SHP77 treated with DMSO at 0.1 percent for 48 hours (cell line): ENCODE measurements at regions not wholly inside any gene's neighbourhood (a gene's known extent, or its start where the extent isn't known, plus 50 kb on each side); places are given as distances from the start of the nearest gene placed in this dataset.
"Not testable (repeated sequence)": the region's sequence is repeated elsewhere in the genome, so short reads cannot be mapped to it uniquely, and the experiment has no call there.

Source experiments
- DNase-seq: peaks from one replicate; lab custom pipeline; 2025; lab: John Stamatoyannopoulos, UW

- no peak for DNase-seq
Observed at GRCh38 chr5:159785656-159786055, 130.6 kb upstream of the ADRA1B start.

GRCh38 chr5:159786201-159786600 is 130.1 kb upstream of the ADRA1B start:
- DNase-seq, result no peak

- DNase-seq, result no peak
Observed at GRCh38 chr5:159786901-159787691, 129.2 kb upstream of the ADRA1B start.

- DNase-seq, result no peak
Observed at GRCh38 chr5:159787837-159788236, 128.4 kb upstream of the ADRA1B start.

GRCh38 chr5:159788835-159789331 is 127.4 kb upstream of the ADRA1B start:
- DNase-seq, result no peak

- DNase-seq, result no peak
Observed at GRCh38 chr5:159792180-159792579, 124.1 kb upstream of the ADRA1B start.

GRCh38 chr5:159797261-159797970 is 118.9 kb upstream of the ADRA1B start:
- DNase-seq, result no peak

GRCh38 chr5:159799701-159800100 is 116.6 kb upstream of the ADRA1B start:
- no peak for DNase-seq

- no peak for DNase-seq
Observed at GRCh38 chr5:159800131-159800840, 116.0 kb upstream of the ADRA1B start.

- no peak for DNase-seq
Observed at GRCh38 chr5:159801303-159801702, 115.0 kb upstream of the ADRA1B start.

- no peak for DNase-seq
Observed at GRCh38 chr5:159802661-159803060, 113.6 kb upstream of the ADRA1B start.

GRCh38 chr5:159804121-159804520 is 112.2 kb upstream of the ADRA1B start:
- no peak for DNase-seq

GRCh38 chr5:159805021-159805420 is 111.3 kb upstream of the ADRA1B start:
- no peak for DNase-seq

GRCh38 chr5:159807135-159807534 is 109.1 kb upstream of the ADRA1B start:
- not testable (repeated sequence) for DNase-seq

- no peak for DNase-seq
Observed at GRCh38 chr5:159807586-159807985, 108.7 kb upstream of the ADRA1B start.

GRCh38 chr5:159811712-159812111 is 104.6 kb upstream of the ADRA1B start:
- no peak for DNase-seq

GRCh38 chr5:159812759-159813158 is 103.5 kb upstream of the ADRA1B start:
- DNase-seq, result not testable (repeated sequence)

GRCh38 chr5:159814222-159814621 is 102.1 kb upstream of the ADRA1B start:
- DNase-seq, result no peak

GRCh38 chr5:159814805-159815585 is 101.3 kb upstream of the ADRA1B start:
- DNase-seq, result no peak

GRCh38 chr5:159817262-159818029 is 98.8 kb upstream of the ADRA1B start:
- DNase-seq, result no peak
